LNCAP (cell line): ENCODE measurements at regions not wholly inside any gene's neighbourhood (a gene's known extent, or its start where the extent isn't known, plus 50 kb on each side); places are given as distances from the start of the nearest gene placed in this dataset.

Source experiments
- CTCF ChIP-seq: fragments of 450-650 bp; IDR thresholded peaks from 2 replicates; pipeline ENCODE4 v1.5.1; 2017; ENCODE audit warnings: mild to moderate bottlenecking

DNA sequence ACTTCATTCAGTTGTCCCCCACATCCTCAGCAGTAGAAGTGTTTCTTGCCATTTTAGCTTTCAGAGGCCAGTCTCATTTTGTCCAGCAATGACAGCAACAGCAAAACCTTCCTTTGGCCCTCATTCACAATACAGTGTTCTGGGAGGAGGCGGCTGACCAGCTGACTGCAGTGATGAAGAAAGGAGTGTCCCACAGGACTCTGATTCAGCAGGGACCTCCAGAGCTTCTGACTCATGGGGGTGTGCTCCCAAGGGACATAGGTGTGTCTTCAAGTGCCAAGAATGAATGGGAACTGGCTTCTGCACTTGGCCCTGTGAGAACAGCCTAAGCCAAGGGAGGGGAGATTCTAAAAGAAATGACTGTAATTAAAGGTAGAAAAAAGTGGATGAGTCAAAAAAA lies 147.0 kb upstream of the PELI1 start:
- TF ChIP-seq CTCF = no peak

DNA sequence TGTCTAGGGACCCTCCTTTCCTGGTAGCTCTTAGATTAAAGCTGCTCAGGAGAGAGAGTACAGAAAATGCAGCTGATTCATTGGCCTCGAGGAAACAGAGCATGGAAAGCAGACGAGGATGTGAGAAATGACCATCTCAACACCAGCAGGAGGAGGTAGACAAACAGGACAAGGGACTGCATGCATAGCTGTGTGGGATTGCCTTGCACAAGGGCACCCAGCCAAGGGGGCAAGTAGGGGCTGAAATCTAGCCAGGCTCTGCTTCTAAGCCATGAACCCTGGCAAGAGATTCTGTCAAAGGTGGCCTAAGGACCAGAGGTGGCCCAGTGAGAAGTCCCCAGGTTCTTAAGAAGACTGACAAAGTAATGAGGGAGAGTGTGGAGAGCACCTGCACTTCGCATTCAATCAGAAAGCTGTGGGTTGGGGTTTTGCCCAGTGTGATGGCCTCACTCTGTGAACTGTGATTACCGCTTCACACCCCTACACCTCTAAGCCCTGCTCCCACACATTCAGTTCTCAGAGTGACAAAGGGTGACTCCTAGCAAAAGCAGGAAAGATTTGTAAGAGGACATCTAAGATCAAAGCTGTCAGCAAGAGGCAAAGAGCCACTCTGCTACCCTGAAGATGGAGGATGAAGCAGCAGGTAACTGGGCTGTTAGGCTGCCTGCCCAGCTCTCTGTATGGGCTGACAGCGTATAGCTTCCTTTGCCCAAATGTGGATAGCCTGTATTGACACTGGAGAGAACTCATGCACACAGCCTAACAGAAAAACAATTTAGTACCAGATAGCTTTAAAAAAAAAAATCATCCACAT lies 151.3 kb upstream of the PELI1 start:
- TF ChIP-seq CTCF = no peak

- no peak for TF ChIP-seq CTCF
Measured at GRCh38 chr2:64296140-64296480, 151.9 kb upstream of the PELI1 start.

- no peak for TF ChIP-seq CTCF
Measured at GRCh38 chr2:64296695-64297346, 152.6 kb upstream of the PELI1 start.

GRCh38 chr2:64298161-64298560 lies 153.9 kb upstream of the PELI1 start:
- TF ChIP-seq CTCF = no peak

DNA sequence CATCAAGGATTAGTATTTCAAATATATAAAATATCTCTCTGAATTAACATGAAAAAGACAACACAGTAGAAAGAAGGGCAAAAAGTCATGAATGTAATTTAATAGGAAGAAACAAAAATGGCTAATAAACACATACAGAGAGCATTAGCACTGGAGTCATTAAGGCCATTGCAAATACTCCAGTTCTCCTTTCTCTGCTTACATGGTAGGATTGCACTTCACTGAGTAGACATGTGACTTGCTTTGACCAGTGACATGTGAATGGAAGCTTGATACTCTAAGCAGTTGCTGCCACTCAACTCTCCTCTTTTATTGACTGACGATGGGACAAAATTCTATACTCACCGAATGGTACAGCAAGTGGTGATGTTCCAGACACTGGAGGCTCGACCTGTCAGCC lies 153.9 kb upstream of the LGALSL start:
- no peak for TF ChIP-seq CTCF

DNA sequence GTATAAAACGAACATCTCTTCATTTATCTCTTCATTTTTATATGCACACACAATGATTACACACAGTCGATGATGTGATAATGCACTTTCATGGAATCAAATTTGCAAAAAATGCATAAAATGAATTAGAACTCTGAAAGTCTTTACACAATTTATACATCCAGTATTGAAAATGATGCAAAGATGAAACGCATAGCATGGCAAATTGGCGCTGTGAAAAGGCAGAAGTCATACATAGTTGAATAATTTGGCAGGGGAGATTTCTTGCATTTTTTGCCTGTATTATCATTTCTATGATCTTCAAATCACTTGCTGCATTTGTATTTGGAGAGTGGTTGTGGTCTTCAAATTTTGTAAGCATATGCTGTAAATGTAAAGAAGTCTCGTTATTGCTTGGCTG lies 150.7 kb upstream of the LGALSL start:
- no peak for TF ChIP-seq CTCF
